Esophagus mucosa (tissue), 1 donor: ENCODE measurements at regions not wholly inside any gene's neighbourhood (a gene's known extent, or its start where the extent isn't known, plus 50 kb on each side); places are given as distances from the start of the nearest gene placed in this dataset.

Experiments
- ATAC-seq: fragments of 200-7000 bp; cut with Tn5 transposase; one replicate; pipeline ENCODE4 v1.9.1; 2020
- donor health status: DM: yes; HTN: yes; CAD: no.

- ATAC-seq: no peak
Observed at GRCh38 chr1:98104289-98104688, 183.5 kb upstream of the DPYD start.

GRCh38 chr1:98103617-98104285 is 182.9 kb upstream of the DPYD start:
- no peak for ATAC-seq

DNA sequence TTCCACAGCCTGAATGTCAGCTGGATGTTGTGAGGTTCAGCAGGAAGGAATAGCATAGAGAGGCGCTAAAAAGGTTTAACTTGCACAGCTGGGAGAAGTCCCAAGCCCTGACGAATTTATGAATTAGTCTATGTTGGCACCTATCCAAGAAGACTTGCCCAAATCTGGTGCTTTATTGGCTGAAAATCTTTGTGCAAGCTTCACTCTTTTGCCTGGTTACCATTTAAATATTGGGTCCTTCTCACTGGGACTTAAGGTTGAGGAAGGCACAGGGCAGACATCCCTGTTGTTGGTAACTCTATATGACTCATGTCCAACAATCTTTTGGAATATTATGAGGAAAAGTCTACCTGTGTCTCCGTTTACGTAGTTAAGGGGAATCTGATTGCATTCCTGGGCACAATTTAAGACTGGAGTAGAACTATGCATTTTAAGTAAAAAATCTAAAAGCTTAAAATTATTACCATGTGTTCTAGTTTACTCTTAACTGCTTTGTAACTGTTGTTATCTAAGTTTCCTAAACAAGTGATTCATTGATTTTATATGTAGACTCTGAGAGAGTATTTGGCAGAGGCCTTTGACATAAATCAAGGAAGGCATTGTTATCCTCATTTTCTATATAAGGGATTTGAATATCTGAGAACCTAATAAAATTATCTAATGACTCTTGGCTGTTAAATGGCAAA is 181.7 kb upstream of the DPYD start:
- ATAC-seq: no peak

DNA sequence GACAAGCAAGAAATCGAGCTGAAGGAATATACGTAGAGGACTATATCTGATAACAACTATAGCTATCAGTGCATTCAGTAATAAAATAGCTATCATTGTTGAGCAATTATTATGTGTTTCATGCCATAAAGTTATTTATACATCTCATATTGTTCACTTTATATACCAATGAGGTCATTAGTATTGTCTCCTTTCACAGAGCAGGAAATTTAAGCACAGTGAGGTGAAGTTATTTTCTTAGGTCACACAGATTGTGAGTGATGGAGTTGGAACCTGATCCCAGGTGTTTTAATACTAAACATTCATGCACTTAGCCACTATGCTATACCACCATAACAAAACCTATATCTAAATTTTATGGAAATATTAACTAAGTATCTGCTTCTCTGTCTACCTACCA is 180.5 kb upstream of the DPYD start:
- no peak for ATAC-seq

DNA sequence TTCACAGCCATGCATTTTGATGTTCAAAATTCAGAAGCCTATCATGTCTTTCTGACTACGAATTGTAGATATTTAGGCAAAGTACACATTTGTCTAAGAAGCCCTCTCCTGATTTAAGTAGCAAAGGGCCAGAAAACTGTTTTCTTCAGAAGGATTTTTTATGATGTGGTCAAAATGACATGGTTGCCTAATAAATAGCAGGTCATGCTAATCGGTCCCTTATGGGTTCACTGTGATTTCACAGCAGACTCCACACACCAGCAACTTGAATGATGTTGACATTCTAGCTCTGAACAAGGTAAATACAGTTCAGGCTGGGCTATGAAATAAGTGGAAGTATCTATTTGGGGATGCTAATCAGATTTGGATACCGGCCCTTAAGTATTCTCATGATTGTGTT is 178.7 kb upstream of the DPYD start:
- no peak for ATAC-seq

GRCh38 chr1:98098473-98098872 is 177.6 kb upstream of the DPYD start:
- no peak for ATAC-seq

- ATAC-seq: no peak
Observed at GRCh38 chr1:98090351-98090750, 169.5 kb upstream of the DPYD start.

DNA sequence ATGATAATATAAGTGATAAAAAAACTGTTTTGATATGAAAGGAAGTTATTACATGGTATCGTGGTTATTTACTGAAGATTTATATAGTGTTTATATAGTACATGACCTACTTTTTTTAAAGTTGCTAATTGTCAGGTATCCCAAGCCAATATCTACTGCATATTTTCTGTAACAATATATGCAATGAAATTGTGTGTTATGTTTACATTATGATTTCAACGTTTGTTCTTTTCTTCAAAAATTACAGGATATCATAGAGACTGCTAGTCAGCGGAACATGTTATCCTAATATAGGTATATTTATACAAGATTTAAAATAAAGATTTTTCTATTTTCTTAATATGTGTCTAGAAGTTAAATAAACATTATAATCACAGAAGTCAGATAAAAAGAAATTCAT is 167.5 kb upstream of the DPYD start:
- no peak for ATAC-seq

GRCh38 chr1:98086796-98087441 is 166.1 kb upstream of the DPYD start:
- peak; percentile 64 for ATAC-seq

DNA sequence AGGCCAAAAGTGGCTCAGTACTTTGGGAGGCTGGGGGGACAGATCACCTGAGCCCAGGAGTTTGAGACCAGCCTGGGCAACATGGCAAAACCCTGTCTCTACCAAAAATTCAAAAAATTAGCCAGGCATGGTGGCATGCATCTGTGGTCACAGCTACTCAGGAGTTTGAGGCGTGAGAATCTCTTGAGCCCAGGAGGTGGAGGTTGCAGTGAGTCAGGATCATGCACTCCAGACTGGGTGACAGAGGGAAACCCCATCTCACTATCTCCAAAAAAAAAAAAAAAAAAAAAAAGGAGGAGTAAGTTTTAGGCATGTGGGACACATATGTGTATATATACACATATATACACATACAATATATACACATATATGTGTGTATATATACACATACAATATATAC is 165.3 kb upstream of the DPYD start:
- ATAC-seq: no peak

GRCh38 chr1:98084188-98084587 is 163.4 kb upstream of the DPYD start:
- ATAC-seq: no peak

- ATAC-seq: no peak
Observed at GRCh38 chr1:98081944-98082343, 161.1 kb upstream of the DPYD start.

DNA sequence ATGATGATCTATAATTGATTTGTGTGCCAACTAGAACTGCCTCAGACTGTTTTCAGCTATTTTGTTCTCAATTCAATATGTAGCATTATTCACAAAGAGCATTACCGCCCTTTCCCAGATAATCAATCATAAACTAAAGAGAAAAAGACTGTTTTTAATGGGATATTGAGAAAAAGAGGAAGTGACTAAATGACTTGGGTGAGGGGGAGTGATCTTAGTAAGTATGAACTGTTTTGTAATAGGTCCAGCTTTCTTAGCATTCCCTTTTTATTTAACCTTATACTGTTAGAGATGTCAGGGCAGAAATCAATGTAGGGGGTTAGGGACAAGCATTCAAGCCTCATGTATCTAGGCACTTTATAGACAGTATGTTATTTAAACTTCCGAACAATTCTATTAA is 157.8 kb upstream of the DPYD start:
- ATAC-seq: no peak

DNA sequence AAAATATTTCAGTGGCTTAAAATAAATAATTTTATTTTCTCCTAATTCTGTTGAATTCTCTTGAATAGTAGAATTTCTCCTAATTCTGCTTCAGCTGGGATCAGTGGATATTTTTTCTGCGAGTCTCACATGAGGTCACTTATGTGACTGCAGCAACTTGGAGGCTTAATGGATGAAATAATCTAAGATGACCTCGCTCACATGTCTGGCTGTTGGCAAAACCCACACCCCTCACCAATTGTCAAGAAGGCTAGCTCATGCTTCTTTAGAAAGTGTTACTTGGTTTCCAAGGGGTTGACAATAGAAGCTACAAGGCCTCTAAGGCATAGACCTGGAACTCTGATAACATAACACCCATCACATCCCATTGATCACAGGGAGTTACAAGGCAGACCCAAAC is 156.9 kb upstream of the DPYD start:
- ATAC-seq: no peak

DNA sequence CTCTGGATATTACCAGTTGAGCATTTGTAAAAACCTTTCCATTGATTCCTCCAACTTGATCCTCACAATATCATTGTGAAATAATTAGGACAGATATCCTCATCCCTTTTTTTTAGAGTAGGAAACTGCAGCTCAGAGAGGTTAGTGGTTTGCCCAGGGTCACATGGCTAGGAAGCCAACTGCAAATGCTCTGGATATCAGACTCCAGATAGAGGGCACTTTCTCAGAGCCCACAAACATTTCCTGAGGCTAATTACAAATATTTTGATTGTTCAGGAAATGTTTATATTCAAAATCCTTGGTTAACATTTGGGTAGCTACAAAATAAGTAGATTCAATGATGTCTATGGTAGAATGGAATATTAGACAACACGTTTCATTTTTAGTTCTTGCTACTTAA is 154.8 kb upstream of the DPYD start:
- no peak for ATAC-seq

DNA sequence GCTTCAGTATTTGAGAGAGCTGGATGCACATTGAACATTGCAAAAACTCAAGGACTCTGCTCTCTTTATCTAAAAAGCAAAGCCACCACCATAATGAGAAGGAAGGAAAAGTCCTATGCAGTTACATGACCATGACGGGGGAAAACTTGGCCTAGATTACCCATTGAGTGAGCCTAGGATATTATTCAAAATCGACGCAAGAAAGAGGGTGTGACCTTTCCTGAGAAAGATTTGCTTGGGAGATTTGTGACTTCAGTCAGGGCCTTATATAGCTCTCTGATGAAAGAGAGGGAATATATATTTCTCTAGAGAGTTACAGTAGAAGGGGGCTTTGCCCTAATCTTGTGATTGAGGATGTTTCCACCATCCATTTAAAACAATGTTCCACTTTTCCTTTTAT is 153.0 kb upstream of the DPYD start:
- no peak for ATAC-seq

DNA sequence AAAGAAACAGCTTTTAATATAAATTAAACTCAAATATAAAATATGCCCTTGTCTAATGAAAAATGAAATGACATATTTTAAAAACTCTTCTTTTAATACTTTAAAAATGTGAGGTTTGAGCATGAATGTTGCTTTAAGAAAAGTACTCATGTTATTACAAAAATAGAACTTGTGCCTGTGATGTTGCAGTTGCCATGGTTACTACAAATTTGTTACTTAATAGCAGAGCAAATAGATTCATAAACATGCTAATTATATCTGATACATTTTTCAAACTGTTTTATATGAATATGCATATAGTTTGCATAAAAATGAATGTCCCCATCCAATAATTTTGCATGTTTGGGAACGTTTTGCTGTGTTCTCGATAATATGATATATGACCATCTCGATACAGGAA is 152.3 kb upstream of the DPYD start:
- no peak for ATAC-seq

GRCh38 chr1:98072047-98072446 is 151.2 kb upstream of the DPYD start:
- ATAC-seq: no peak

- ATAC-seq: no peak
Observed at GRCh38 chr1:98068016-98068415, 147.2 kb upstream of the DPYD start.

GRCh38 chr1:98066911-98067310 is 146.1 kb upstream of the DPYD start:
- no peak for ATAC-seq

GRCh38 chr1:98059620-98060019 is 138.8 kb upstream of the DPYD start:
- ATAC-seq: no peak

DNA sequence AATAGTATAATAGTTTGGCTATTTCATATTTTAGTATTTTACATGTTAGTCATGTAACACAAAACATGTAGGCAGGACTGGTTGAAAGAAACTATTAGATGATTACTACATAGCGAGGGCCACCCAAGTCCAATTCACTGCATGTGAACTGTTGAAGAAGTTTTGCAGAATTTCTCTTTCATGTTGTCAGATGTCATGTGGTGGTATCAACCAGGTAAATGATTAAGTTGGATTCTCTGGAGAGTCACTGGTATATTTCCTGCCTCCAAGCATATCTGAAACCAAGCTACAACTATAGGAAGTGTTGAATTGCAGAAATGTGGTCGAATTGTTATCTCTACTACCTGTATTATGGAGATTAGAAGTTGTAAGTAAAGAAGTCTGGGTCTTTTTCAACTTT is 137.8 kb upstream of the DPYD start:
- ATAC-seq: no peak

- ATAC-seq: no peak
Observed at GRCh38 chr1:98057236-98057910, 136.5 kb upstream of the DPYD start.

GRCh38 chr1:98056781-98057180 is 135.9 kb upstream of the DPYD start:
- ATAC-seq: no peak
